ENCODE measurements at regions not wholly inside any gene's neighbourhood (a gene's known extent, or its start where the extent isn't known, plus 50 kb on each side); places are given as distances from the start of the nearest gene placed in this dataset.

- no peak for TF ChIP-seq POLR2A (IDR thresholded peaks at IDR 0.05)
- TF ChIP-seq EP300 (IDR thresholded peaks at IDR 0.05): no peak
- TF ChIP-seq, protein P1, sequence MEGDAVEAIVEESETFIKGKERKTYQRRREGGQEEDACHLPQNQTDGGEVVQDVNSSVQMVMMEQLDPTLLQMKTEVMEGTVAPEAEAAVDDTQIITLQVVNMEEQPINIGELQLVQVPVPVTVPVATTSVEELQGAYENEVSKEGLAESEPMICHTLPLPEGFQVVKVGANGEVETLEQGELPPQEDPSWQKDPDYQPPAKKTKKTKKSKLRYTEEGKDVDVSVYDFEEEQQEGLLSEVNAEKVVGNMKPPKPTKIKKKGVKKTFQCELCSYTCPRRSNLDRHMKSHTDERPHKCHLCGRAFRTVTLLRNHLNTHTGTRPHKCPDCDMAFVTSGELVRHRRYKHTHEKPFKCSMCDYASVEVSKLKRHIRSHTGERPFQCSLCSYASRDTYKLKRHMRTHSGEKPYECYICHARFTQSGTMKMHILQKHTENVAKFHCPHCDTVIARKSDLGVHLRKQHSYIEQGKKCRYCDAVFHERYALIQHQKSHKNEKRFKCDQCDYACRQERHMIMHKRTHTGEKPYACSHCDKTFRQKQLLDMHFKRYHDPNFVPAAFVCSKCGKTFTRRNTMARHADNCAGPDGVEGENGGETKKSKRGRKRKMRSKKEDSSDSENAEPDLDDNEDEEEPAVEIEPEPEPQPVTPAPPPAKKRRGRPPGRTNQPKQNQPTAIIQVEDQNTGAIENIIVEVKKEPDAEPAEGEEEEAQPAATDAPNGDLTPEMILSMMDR (IDR thresholded peaks at IDR 0.05): no peak
- no peak for TF ChIP-seq POLR2AphosphoS5 (IDR thresholded peaks at IDR 0.05)
- no peak overlapping the region for H3K27ac ChIP-seq
- no peak overlapping the region for H3K4me3 ChIP-seq
- DNase-seq (no peak), ATAC-seq (ENCODE audit: low FRiP score in 2 of 2) (no peak)
- H3K4me1 ChIP-seq: no peaks in the 10 kb centered on the region
- H3K36me3 ChIP-seq: no peaks in the 10 kb centered on the region
- peaks cover 0 to 3% (median 0%) of the 10 kb centered on the region in 4 donors for H3K9me3 ChIP-seq
- no peaks in the 10 kb centered on the region for H3K27me3 ChIP-seq
- WGBS, 2 donors: 83 to 86% methylated on average over 8 of the region's 8 CpGs
Observed at GRCh38 chr5:133773247-133774202, 161.2 kb upstream of the FSTL4 start.

DNA sequence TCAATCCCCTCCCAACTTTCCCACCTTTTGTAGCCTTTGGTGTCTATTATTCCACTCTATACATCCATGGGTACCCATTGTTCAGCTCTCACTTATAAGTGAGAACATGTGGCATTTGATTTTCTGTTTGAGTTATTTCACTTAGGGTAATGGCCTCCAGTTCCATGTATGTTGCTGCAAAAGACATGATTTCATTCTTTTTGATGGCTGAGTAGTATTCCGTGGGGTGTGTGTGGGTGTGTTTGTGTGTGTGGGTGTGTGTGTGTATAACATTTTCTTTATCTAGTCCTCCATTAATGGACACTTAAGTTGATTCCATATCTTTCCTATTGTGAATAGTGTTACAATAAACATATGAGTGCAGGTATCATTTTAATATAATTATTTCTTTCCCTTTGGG lies 157.5 kb upstream of the FSTL4 start:
- Histone ChIP-seq H3K27me3 (no peaks in the 10 kb centered on the region), H3K4me1 (no peaks in the 10 kb centered on the region), H3K9me3 (peaks cover 0 to 3% (median 0%) of the 10 kb centered on the region in 4 donors), H3K27ac (no peak overlapping the region), H3K36me3 (no peaks in the 10 kb centered on the region), H3K4me3 (no peak overlapping the region)
- no peak for ATAC-seq (ENCODE audit: low FRiP score in 2 of 2)
- DNase-seq: no peak
- WGBS, 2 donors: 97 to 100% methylated on average over 1 of the region's 1 CpG
- TF ChIP-seq POLR2AphosphoS5 (IDR thresholded peaks at IDR 0.05): no peak

DNA sequence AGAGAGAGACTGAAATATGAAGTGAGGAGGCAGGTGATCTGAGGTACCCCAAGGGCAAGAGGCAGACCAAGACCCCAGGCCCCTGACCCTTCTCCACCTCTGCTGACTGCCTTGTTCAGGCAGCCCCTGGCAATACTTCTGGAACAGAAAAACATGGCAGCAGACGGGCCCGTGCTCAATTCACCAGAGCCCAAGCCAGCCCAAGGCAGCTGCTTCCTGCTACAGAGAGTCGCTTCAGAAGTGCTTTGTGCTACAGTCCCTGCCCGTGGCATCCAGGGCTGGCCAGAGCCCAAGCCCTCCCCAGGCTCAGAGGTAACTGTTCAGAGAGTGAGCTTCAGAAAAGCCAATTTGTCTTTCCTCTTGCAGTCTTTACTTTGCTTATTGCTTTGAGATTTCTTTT lies 151.4 kb upstream of the FSTL4 start:
- DNase-seq: peak in 1 of 2 donors; percentile 24
- H3K9me3 ChIP-seq: no peaks in the 10 kb centered on the region
- WGBS, 2 donors: 0 to 59% methylated on average over 2 to 4 of the region's 4 CpGs
- ATAC-seq (ENCODE audit: low FRiP score in 2 of 2): no peak
- H3K27me3 ChIP-seq: no peaks in the 10 kb centered on the region
- H3K4me1 ChIP-seq: no peaks in the 10 kb centered on the region
- no peaks in the 10 kb centered on the region for H3K36me3 ChIP-seq
- TF ChIP-seq, protein P1 (IDR thresholded peaks at IDR 0.05): no peak
- TF ChIP-seq POLR2AphosphoS5 (IDR thresholded peaks at IDR 0.05): no peak
- no peak for TF ChIP-seq POLR2A (IDR thresholded peaks at IDR 0.05)
- no peak for TF ChIP-seq EP300 (IDR thresholded peaks at IDR 0.05)
- H3K27ac ChIP-seq: no peak overlapping the region
- no peak overlapping the region for H3K4me3 ChIP-seq

GRCh38 chr5:133761632-133762031 lies 149.3 kb upstream of the FSTL4 start:
- ATAC-seq (ENCODE audit: low FRiP score in 2 of 2) (no peak), DNase-seq (no peak)
- Histone ChIP-seq H3K27ac (no peak overlapping the region), H3K4me1 (no peaks in the 10 kb centered on the region), H3K4me3 (no peak overlapping the region), H3K27me3 (no peaks in the 10 kb centered on the region), H3K36me3 (no peaks in the 10 kb centered on the region), H3K9me3 (no peaks in the 10 kb centered on the region)
- WGBS, 2 donors: 73 to 83% methylated on average over 4 of the region's 4 CpGs
- no peak for TF ChIP-seq POLR2A (IDR thresholded peaks at IDR 0.05)
- TF ChIP-seq EP300 (IDR thresholded peaks at IDR 0.05): no peak
- TF ChIP-seq, protein P1 (IDR thresholded peaks at IDR 0.05): no peak
- TF ChIP-seq POLR2AphosphoS5 (IDR thresholded peaks at IDR 0.05): no peak

GRCh38 chr5:133760532-133760931 lies 148.2 kb upstream of the FSTL4 start:
- DNase-seq: no peak
- H3K27me3 ChIP-seq: no peaks in the 10 kb centered on the region
- no peak for ATAC-seq (ENCODE audit: low FRiP score in 2 of 2)
- no peaks in the 10 kb centered on the region for H3K4me1 ChIP-seq
- 90% methylated on average over 3 of the region's 3 CpGs for WGBS, 2 donors
- H3K27ac ChIP-seq: no peak overlapping the region
- TF ChIP-seq EP300 (IDR thresholded peaks at IDR 0.05) (no peak), POLR2AphosphoS5 (IDR thresholded peaks at IDR 0.05) (no peak), POLR2A (IDR thresholded peaks at IDR 0.05) (no peak)
- TF ChIP-seq, protein P1 (IDR thresholded peaks at IDR 0.05): no peak
- no peaks in the 10 kb centered on the region for H3K9me3 ChIP-seq
- H3K36me3 ChIP-seq: no peaks in the 10 kb centered on the region
- no peak overlapping the region for H3K4me3 ChIP-seq
